K562 (cell line): ENCODE measurements at regions not wholly inside any gene's neighbourhood (a gene's known extent, or its start where the extent isn't known, plus 50 kb on each side); places are given as distances from the start of the nearest gene placed in this dataset.

Source experiments
- ATAC-seq: fragments of 200-7000 bp; cut with Tn5 transposase; 3 replicates; pipeline ENCODE4 v1.9.1; 2020; ENCODE audit warnings: moderate library complexity
- BruUV-seq: library from RNA; stranded (reverse); fragments of 400-500 nt; replicated peaks from 2 replicates; lab custom pipeline; 2021; lab: Mats Ljungman, UMichigan
- CTCF ChIA-PET: fragments of 300-600 bp; formaldehyde crosslinking; extraction: SDS; loops from one replicate; lab custom pipeline; 2021; ENCODE audit warnings: low intra/inter-chr PET ratio; lab: Yijun Ruan, JAX
- POLR2A ChIA-PET: fragments of 300-600, 350-650 bp; sonication (Branson Sonifier 250); formaldehyde crosslinking; extraction: SDS; loops from one replicate; lab custom pipeline; 2021; ENCODE audit warnings: antibody characterized with exemption, inconsistent platforms; lab: Yijun Ruan, JAX
- DNase-seq, 4 experiments: peaks; one replicate each; pipeline versions ENCODE4 v3.0.0 to v3.0.0-alpha.2; 2011 to 2018; ENCODE audit warnings: low spot score in 3 of 4, mixed read lengths in 3 of 4; ENCODE audit errors: extremely low read depth in 1 of 4
- FAIRE-seq: peaks from 2 replicates; lab custom pipeline; 2011; peaks lifted over from hg19 to GRCh38; lab: Jason Lieb, UNC
- H2AFZ ChIP-seq: 2 replicates; pipeline ENCODE4 v1.6.0; 2011; ENCODE audit warnings: low read depth, low read length, control low read depth, inconsistent platforms
- H3K27ac ChIP-seq: fragments of 200-600 bp; 3 replicates; pipeline ENCODE4 v1.8.0; 2011; ENCODE audit warnings: low read depth, mild to moderate bottlenecking, control low read depth, inconsistent platforms, low read length, moderate library complexity, mixed read lengths; ENCODE audit errors: extremely low read depth
- H3K27me3 ChIP-seq, 2 experiments: fragments of 300-600 bp in 1 of 2; 2 replicates in 1 of 2; 3 replicates in 1 of 2; pipeline versions ENCODE4 v1.6.0 to v1.8.0; 2011; ENCODE audit warnings: inconsistent platforms in 2 of 2, low read length in 2 of 2, mild to moderate bottlenecking in 1 of 2, mixed read lengths in 1 of 2, moderate library complexity in 1 of 2; ENCODE audit not compliant: control insufficient read depth in 2 of 2, insufficient read depth in 2 of 2
- H3K36me3 ChIP-seq: fragments of 300-600 bp; 3 replicates; pipeline ENCODE4 v1.8.0; 2011; ENCODE audit warnings: mild to moderate bottlenecking, low read length, inconsistent platforms; ENCODE audit not compliant: control insufficient read depth, insufficient read depth
- H3K4me1 ChIP-seq, 2 experiments: fragments of 200-600 bp in 1 of 2; replicated peaks in 1 of 2; 2 replicates in 1 of 2; 3 replicates in 1 of 2; pipeline versions ENCODE4 v1.5.1 to v1.8.0; 2011; ENCODE audit warnings: inconsistent platforms in 2 of 2, low read length in 2 of 2, mild to moderate bottlenecking in 1 of 2, mixed read lengths in 1 of 2, moderate library complexity in 1 of 2; ENCODE audit not compliant: control insufficient read depth in 2 of 2, insufficient read depth in 2 of 2
- H3K4me2 ChIP-seq: 2 replicates; pipeline ENCODE4 v1.6.1; 2011; ENCODE audit warnings: low read length, control low read depth, inconsistent platforms, mixed read lengths; ENCODE audit not compliant: insufficient read depth
- H3K4me3 ChIP-seq: fragments of 200-600 bp; sonication (generic), shearing (Covaris generic); 2 replicates; pipeline ENCODE4 v1.5.1; 2016; ENCODE audit warnings: control low read depth, inconsistent platforms
- H3K79me2 ChIP-seq: fragments of 200-600 bp; 3 replicates; pipeline ENCODE4 v1.8.0; 2011; ENCODE audit warnings: low read length, inconsistent platforms; ENCODE audit not compliant: control insufficient read depth, insufficient read depth
- H3K9ac ChIP-seq, 2 experiments: 2 replicates each; pipeline versions ENCODE4 v1.6.0 to v1.6.1; 2011; ENCODE audit warnings: low read depth in 2 of 2, low read length in 2 of 2, control low read depth in 1 of 2, inconsistent platforms in 1 of 2, mild to moderate bottlenecking in 1 of 2, mixed read lengths in 1 of 2; ENCODE audit not compliant: insufficient read depth in 1 of 2
- H3K9me1 ChIP-seq: one replicate; pipeline ENCODE4 v1.6.0; 2011; ENCODE audit warnings: inconsistent platforms, mild to moderate bottlenecking, low read length, moderate library complexity; ENCODE audit not compliant: control insufficient read depth, insufficient read depth
- H3K9me3 ChIP-seq: replicated peaks from 2 replicates; pipeline ENCODE4 v1.5.1; 2011; ENCODE audit warnings: low read depth, low read length, inconsistent platforms; ENCODE audit not compliant: control insufficient read depth, insufficient read depth
- H4K20me1 ChIP-seq: replicated peaks from 2 replicates; pipeline ENCODE4 v1.6.1; 2011; ENCODE audit warnings: low read length, inconsistent platforms, mixed read lengths; ENCODE audit not compliant: control insufficient read depth, insufficient read depth
- BCOR ChIP-seq: fragments of 450-650 bp; IDR thresholded peaks from 2 replicates; pipeline ENCODE4 v1.6.1; 2016
- CHD4 ChIP-seq: fragments of 200-600 bp; sonication (generic); IDR thresholded peaks from 3 replicates; pipeline ENCODE4 v1.6.1; 2012; ENCODE audit warnings: low read depth, mild to moderate bottlenecking, mixed read lengths, low read length, inconsistent platforms; ENCODE audit not compliant: insufficient read depth, insufficient replicate concordance, poor library complexity, severe bottlenecking
- GABPB1 ChIP-seq: sonication (generic); formaldehyde crosslinking; IDR thresholded peaks from 2 replicates; pipeline ENCODE4 v1.8.0; 2022; ENCODE audit warnings: mild to moderate bottlenecking, missing genetic modification reagents
- HMGXB4 ChIP-seq: sonication (generic); formaldehyde crosslinking; IDR thresholded peaks from 2 replicates; pipeline ENCODE4 v1.8.1; 2023; ENCODE audit warnings: mild to moderate bottlenecking, missing genetic modification reagents
- ID3 ChIP-seq, 2 experiments: fragments of 250-450 bp in 1 of 2; fragments of 450-650 bp in 1 of 2; sonication (Bioruptor Pico) in 1 of 2; IDR thresholded peaks; 2 replicates each; pipeline versions ENCODE4 v1.6.1 to v1.8.0; 2016 to 2021; ENCODE audit warnings: mild to moderate bottlenecking in 2 of 2, moderate library complexity in 2 of 2, missing compliant biosample characterization in 1 of 2, missing genetic modification characterization in 1 of 2
- JUN ChIP-seq, 2 experiments: sonication (generic) in 1 of 2; formaldehyde crosslinking in 1 of 2; IDR thresholded peaks; 2 replicates each; pipeline versions ENCODE4 v1.6.1 to v1.8.0; 2012 to 2022; ENCODE audit warnings: borderline replicate concordance in 2 of 2, mild to moderate bottlenecking in 2 of 2, improper control_type of control experiment in 1 of 2, low read depth in 1 of 2, low read length in 1 of 2, missing genetic modification reagents in 1 of 2
- KLF1 ChIP-seq: fragments of 450-650 bp; IDR thresholded peaks from 2 replicates; pipeline ENCODE4 v1.6.1; 2016; ENCODE audit warnings: missing genetic modification characterization, missing compliant biosample characterization
- PKNOX1 ChIP-seq: fragments of 450-650 bp; IDR thresholded peaks from 2 replicates; pipeline ENCODE4 v1.6.1; 2016
- SMC3 ChIP-seq: conservative IDR thresholded peaks from 2 replicates; pipeline ENCODE4 v1.6.1; 2011; ENCODE audit warnings: low read depth, low read length, improper control_type of control experiment; ENCODE audit not compliant: insufficient read depth
- TEAD1 ChIP-seq, 2 experiments: fragments of 450-650 bp in 1 of 2; sonication (generic) in 1 of 2; formaldehyde crosslinking; IDR thresholded peaks; 2 replicates each; pipeline versions ENCODE4 v1.4.0 to v1.8.0; 2020 to 2022; ENCODE audit warnings: mild to moderate bottlenecking in 2 of 2, missing genetic modification reagents in 1 of 2
- TEAD2 ChIP-seq: fragments of 450-650 bp; IDR thresholded peaks from 2 replicates; pipeline ENCODE4 v1.6.1; 2016; ENCODE audit warnings: missing genetic modification characterization, control low read depth, missing compliant biosample characterization
- U2AF1 ChIP-seq: fragments of 200-400 bp; formaldehyde crosslinking; optimal IDR thresholded peaks from 2 replicates; pipeline ENCODE3; 2017; ENCODE audit warnings: mild to moderate bottlenecking, low read depth, low read length, moderate library complexity
- ZBTB17 ChIP-seq: fragments of 450-650 bp; formaldehyde crosslinking; IDR thresholded peaks from 2 replicates; pipeline ENCODE4 v1.4.0; 2020; ENCODE audit warnings: mild to moderate bottlenecking
- ZHX1 ChIP-seq: fragments of 150-350 bp; conservative IDR thresholded peaks from 2 replicates; pipeline ENCODE4 v1.6.1; 2014; ENCODE audit warnings: low read length
- ZNF133 ChIP-seq: fragments of 250-450 bp; sonication (Bioruptor Pico); IDR thresholded peaks from 2 replicates; pipeline ENCODE4 v1.4.0; 2020; ENCODE audit warnings: mild to moderate bottlenecking
- ZNF143 ChIP-seq: sonication (generic); formaldehyde crosslinking; IDR thresholded peaks from 2 replicates; pipeline ENCODE4 v1.9.0; 2022; ENCODE audit warnings: mild to moderate bottlenecking, missing genetic modification reagents
- ZNF695 ChIP-seq: fragments of 450-650 bp; formaldehyde crosslinking; IDR thresholded peaks from 2 replicates; pipeline ENCODE4 v1.4.0; 2020; ENCODE audit warnings: mild to moderate bottlenecking, moderate library complexity
- WGBS: fragments of 100-300 bp; shearing (Covaris generic); methylation state at CpG from one replicate; pipeline ENCODE4 v1.1.6; 2016; ENCODE audit warnings: low coverage, mixed read lengths; ENCODE audit not compliant: insufficient coverage; ENCODE audit errors: missing lambda C conversion rate; 5-methylcytosine and 5-hydroxymethylcytosine counted together
- in situ Hi-C: fragments of 300-500 bp; cut with MboI; formaldehyde crosslinking; loops from 4 replicates; pipeline ENCODE4 v1.15.0; 2018; ENCODE audit warnings: inconsistent platforms, mixed read lengths
- intact Hi-C: fragments of 100-400 bp; cut with micrococcal nuclease; formaldehyde crosslinking; loops from 2 replicates; pipeline ENCODE4 v1.14.2; 2022

GRCh38 chr7:46195934-46196333, 274.9 kb upstream of the IGFBP3 start:
- H3K9me3 ChIP-seq: no peaks in the 10 kb centered on the region
- no peak overlapping the region for H3K4me3 ChIP-seq
- no peak overlapping the region for H3K27ac ChIP-seq
- H3K36me3 ChIP-seq: no peaks in the 10 kb centered on the region
- no peak for FAIRE-seq
- H3K4me1 ChIP-seq: no peaks in the 10 kb centered on the region
- TF ChIP-seq KLF1 (tag): no peak
- TF ChIP-seq ZNF695 (CRISPR knock-in tag): no peak
- TF ChIP-seq TEAD1 (CRISPR knock-in tag; IDR thresholded peaks at IDR 0.05): no peak
- no peak for TF ChIP-seq BCOR
- TF ChIP-seq CHD4: no peak
- TF ChIP-seq SMC3: no peak
- no peak for TF ChIP-seq HMGXB4
- TF ChIP-seq ZBTB17 (CRISPR knock-in tag): no peak
- no peak for TF ChIP-seq U2AF1
- no peak for TF ChIP-seq ID3 (CRISPR knock-in tag; IDR thresholded peaks at IDR 0.05)
- TF ChIP-seq ID3 (tag; IDR thresholded peaks at IDR 0.05): no peak
- TF ChIP-seq TEAD2 (tag): no peak
- no peak for TF ChIP-seq PKNOX1
- no peak for TF ChIP-seq ZHX1
- TF ChIP-seq JUN (IDR thresholded peaks at IDR 0.05; ENCODE audit: borderline replicate concordance, low read depth, low read length): no peak
- no peak for TF ChIP-seq JUN (CRISPR knock-in tag; IDR thresholded peaks at IDR 0.05; ENCODE audit: borderline replicate concordance)
- no peak for TF ChIP-seq ZNF143 (CRISPR knock-in tag)
- no peak for TF ChIP-seq ZNF133 (CRISPR knock-in tag)
- no peak for TF ChIP-seq GABPB1 (CRISPR knock-in tag)
- no peak for ATAC-seq
- H3K79me2 ChIP-seq: no peaks in the 10 kb centered on the region
- intact Hi-C loops (no loop called here), in situ Hi-C loops (no loop called here)
- H3K27me3 ChIP-seq: no peaks in the 10 kb centered on the region
- 0% methylated on average over 3 of the region's 3 CpGs for WGBS
- no peak overlapping the region for H3K4me2 ChIP-seq
- BruUV-seq: no TSS peak
- H3K9me1 ChIP-seq: no peaks in the 10 kb centered on the region
- no peak overlapping the region for H2AFZ ChIP-seq
- DNase-seq: no peak
- no peaks in the 10 kb centered on the region for H4K20me1 ChIP-seq
- CTCF ChIA-PET: no interaction called here
- POLR2A ChIA-PET: interaction anchor here (0.7 kb wide), 1 partner anchor 451 kb away, joined by 3 read pairs; no protein-coding TSS in a partner anchor
- no peak overlapping the region for H3K9ac ChIP-seq
